Glomerular visceral epithelial cell (primary cell): ENCODE measurements at regions not wholly inside any gene's neighbourhood (a gene's known extent, or its start where the extent isn't known, plus 50 kb on each side); places are given as distances from the start of the nearest gene placed in this dataset.
"Not testable (repeated sequence)": the region's sequence is repeated elsewhere in the genome, so short reads cannot be mapped to it uniquely, and the experiment has no call there.

ENCODE experiments used
- DNase-seq: peaks from one replicate; pipeline ENCODE4 v3.0.0-alpha.2; 2016; ENCODE audit errors: extremely low spot score

DNA sequence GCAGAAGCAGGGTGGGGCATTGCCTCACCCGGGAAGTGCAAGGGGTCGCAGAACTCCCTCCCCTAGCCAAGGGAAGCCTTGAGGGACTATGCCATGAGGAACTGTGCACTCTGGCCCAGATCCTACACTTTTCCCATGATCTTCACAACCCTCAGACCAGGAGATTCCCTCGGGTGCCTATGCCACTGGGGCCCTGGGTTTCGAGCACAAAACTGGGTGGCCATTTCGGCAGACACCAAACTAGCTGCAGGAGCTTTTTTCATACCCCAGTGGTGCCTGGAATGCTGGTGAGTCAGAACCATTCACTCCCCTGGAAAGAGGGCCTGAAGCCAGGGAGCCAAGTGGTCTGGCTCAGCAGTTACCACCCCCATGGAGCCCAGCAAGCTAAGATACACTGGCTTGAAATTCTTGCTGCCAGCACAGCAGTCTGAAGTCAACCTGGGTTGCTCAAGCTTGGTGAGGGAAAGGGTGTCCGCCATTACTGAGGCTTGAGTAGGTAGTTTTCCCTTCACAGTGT lies 573.7 kb upstream of the ANO3 start:
- peak; percentile 47 for DNase-seq

DNA sequence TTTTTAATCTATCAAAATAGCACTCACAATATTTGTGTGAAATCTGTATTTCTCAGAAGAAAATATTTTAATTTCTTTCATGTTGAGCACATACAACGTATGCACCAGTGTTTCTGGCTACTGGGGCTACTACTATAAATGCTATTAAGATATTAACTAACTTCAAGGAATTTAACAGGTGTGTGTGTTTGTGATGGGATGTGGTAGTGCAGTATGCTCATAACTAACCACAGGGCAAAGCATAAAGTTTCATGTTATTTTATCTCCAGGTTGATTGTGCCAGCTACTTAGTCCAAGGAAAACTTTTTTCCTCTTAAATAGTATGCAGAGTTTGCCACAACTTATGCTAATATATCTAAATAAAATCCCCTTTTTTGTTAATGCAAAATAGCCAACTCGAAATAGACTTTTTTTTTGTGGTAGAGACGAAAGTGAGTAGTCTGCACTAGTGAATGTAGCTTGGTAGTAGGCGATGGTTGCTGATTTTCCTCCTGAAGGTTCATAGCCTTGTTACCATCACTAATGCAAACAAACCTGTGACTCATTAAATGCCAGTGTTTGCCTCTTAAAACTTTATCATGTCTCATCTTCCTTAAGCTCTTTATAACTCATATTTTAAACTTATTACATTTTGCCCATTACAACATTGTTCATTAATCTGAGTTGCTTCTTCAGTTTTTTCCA lies 565.5 kb upstream of the ANO3 start:
- DNase-seq, result no peak

DNA sequence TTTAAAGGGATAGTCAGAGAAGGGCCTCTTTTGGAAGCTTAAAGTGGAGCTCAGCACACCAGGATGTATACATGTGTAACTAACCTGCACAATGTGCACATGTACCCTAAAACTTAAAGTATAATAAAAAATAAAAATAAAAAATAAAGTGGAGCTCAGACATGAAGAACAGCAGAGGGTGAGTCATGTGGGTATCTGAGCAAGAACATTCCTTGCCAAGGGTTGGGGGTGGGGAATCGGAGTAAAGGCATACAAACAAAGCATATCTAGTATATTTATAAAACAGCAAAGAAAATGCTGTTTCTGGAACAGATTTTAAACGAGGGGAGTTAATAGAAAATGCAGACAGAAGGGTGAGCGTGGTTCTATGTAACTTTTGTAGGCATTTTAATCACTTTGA lies 562.6 kb upstream of the ANO3 start:
- peak; percentile 3 for DNase-seq

DNA sequence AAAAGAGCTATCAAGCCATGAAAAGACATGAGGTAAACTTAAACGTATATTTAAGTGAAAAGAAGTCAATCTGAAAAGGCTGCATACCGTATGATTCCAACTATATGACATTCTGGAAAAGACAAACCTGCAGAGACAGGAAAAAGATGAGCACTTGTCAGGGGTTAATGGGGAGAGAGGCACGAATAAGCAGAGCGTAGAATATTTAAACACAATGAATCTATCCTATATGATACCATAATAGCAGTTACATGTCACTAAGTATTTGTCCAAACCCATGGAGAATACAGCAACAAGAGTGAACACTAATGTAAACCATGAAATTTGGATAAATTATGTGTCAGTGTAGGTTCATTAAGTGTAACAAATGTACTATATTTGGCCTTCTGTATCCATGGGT lies 560.3 kb upstream of the ANO3 start:
- no peak for DNase-seq

DNA sequence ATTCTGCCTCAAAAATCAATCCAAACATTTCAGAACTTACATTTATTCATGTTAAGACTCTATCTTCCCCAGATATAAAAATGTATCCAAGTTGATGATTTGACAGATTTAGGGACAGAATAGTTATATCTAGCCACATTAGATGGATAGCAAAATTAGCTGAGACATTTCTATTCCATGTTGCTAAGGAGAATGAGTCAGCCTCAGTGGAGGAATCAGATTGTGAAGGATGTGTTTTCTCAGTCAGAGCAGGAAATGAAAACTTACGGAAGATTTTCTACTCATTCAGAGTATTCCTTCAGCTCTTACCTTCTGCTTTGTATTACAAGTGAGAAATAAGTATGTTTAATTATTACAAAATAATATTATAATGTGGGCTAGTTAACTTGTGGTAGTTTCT lies 556.3 kb upstream of the ANO3 start:
- no peak for DNase-seq

DNA sequence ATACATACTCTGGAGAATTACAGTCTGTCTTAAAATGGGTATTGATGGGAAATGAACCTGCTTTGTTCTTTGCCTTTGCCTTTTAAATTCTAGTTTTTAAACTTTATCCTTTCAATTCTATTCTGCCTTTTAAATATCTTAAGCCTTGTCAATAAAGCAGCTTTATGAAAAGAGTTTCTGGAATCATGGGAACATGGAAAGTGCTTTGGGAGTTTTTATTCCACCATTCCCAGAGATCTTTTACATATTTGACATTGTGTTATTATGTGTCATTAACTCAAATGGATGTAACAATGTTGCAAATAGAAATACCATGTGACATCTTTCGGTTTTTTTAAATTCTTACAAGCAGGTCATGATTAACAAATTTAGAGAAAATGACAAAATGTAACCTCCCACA lies 555.7 kb upstream of the ANO3 start:
- no peak for DNase-seq

DNA sequence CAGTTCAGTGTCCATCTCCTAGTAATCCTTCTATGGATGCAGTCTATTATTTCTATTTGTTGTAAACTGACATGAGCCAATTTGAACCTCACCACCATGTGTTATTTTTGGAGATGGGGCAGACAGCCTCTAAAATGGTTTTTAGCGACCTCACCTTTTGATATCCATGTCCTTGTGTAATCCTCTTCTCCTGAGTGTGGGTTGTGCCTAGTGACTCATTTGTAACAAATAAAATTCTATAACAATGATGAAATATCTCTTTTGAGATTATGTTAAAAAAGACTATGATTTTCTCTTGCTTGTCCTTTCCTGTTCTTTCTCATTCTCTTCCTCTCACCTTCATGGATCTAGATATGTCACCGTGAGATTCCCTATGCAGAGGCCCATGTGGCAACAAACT lies 554.6 kb upstream of the ANO3 start:
- no peak for DNase-seq

DNA sequence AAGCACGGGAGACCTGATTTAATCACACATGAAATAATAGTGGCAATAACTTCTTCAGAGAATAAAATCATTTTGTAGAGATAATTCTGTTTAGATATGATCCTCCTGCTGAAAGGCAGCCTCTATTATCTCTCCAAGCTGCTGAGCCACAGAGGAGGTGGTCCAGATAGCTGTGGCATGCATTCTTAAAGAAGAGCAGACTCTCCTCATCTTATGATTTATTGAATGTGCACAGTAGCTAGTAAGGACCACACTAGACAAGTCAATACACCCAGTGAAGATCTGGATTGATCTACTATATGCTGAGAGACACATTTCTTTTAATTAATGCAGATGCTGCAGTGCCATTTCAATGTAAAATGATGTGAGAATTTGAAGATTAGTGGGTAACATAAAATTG lies 552.9 kb upstream of the ANO3 start:
- DNase-seq, result no peak

DNA sequence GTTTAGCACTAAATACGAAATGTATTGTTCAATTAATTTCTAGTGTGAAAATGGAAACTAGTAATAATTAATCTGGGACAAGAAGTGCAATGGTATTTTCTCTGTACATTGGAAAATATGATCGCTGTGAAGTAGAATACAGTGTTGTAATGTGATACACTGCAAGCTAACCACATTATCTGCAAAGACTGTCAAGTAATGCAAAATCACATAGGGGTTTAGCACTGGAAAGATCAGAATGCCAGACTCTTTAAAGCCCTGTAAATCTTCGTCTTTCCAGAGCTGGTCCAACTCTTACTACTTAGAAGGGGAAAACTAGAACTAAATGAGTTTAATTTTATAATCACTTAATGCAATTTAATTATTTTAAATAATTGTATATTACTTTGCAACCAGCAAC lies 544.5 kb upstream of the ANO3 start:
- DNase-seq, result no peak

DNA sequence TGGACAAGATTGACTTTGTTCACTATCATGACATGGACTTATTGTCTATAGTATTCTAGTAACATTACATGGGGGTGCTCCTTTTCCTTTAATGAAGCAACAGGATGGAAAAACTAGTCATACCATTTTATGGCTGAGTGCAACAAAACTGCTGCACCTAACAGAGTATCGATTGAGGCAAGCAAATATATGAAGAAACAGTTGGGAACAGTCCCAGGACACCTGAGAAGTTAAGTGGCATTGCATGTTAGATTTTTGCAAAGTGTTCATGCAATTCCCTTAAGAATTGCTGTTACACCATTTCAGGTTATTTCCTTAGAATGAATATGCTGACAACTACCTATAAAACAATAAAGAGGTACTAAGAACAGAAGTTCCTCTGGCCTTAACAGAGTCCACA lies 541.5 kb upstream of the ANO3 start:
- no peak for DNase-seq

DNA sequence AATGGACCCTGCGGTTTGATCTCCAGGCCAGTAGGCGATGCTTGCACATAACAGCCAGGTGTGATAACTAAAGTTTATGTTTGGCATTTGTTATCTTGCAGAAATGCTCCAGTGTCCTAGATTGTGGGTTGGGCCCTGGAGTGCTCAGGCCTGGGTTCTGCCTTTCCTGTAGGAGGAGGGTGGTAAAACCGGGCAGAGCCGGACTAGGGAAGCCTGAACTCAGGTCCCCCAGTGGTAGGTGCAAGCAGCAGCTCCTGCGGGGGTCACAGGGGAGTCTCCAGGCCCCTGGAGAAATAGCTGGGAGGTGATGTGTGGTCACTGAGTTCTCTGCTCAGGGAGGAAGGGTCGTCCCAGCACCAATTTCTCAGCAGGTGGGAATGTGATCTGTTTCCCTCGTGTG lies 538.3 kb upstream of the ANO3 start:
- no peak for DNase-seq

DNA sequence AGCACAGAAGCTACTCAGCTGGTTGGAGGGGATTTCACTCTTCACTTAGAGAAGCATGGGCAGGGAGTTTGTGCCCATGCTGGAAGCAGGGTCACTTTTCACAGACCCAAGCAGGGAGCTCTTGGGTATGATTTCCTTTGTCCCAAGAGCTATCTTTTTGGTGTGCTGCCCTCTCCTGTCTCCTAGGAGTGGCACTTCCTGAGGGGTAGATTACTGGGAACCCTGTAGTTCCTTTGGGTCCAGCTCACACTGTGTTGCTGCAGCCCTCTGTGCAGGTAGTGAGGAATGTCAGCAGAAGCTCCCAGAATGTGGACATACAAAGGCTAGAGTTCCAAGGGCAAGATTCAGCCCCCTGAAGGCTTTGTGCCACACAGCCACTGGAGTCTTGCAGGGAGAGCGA lies 537.1 kb upstream of the ANO3 start:
- no peak for DNase-seq

DNA sequence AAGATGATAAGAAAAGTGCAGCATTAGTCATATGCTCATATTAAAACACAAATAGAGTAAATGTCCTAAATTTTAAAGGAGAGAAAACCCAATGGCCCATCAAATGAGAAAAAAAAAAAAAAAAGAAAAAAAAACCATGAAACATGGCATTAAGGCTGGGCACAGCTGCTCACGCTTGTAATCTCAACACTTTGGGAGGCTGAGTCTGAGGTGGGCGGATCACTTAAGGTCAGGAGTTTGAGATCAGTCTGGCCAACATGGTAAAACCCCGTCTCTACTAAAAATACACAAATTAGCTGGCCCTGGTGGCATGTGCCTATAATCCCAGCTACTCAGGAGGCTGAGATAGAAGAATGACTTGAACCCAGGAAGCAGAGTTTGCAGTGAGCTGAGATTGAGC lies 515.5 kb upstream of the ANO3 start:
- DNase-seq, result no peak

DNA sequence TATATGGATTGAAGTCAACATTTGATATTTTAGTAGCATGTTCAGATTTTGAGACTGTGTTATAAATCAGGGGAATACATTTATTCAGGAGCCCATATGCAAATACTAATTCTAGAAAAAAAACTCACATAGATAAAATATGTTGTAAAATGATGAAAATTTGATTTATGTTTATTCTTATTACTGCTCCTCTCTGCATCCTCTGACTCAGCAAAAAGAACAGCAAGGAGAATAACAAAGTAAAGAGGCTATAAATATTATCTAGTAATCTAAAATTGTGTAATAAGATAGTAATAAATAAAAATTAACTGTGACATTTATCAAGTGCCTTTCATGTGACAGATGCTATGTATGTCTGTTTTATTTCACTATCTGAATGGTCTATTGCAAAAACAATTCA lies 507.2 kb upstream of the ANO3 start:
- no peak for DNase-seq

DNA sequence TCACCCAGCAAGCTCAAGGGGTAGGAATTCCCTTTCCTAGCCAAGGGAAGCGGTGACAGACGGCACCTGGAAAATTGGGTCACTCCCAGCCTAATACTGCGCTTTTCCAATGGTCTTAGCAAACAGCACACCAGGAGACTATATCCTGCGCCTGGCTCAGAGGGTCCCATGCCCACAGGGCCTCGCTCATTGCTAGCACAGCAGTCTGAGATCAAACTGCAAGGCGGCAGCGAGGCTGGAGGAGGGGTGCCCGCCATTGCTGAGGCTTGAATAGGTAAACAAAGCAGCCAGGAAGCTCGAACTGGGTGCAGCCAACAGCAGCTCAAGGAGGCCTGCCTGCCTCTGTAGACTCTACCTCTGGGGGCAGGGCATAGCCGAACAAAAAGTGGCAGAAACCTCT lies 500.4 kb upstream of the ANO3 start:
- not testable (repeated sequence) for DNase-seq

DNA sequence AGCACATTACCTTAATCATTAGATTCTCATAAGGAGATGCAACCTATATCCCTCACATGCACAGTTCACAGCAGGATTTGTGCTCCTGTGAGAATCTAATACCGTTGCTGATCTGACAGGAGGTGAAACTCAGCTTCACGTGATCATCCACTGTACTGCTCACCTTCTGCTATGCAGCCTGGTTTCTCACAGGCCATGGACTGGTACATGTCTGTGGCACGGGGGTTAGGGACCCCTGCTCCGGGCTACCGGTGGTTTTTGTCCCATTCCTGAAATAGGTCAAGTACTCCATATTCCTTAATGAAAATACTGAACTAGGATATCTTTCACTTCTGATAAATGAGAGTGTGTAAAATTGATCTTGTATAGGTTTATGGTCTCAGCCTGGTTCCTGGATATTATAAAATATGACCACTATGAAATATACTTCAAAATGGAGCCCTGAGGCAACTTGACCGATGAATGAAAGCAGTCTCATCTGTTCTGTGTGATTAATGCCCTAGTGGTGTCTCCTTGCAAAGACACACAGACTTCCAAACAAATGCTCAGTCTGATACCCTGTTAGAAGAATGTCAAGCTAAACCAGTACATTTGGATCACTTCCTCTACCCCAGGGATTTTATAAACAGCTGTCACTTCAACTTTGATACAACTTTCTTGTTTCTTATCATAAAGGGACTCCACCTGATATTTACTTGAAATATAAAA lies 492.9 kb upstream of the ANO3 start:
- no peak for DNase-seq

DNA sequence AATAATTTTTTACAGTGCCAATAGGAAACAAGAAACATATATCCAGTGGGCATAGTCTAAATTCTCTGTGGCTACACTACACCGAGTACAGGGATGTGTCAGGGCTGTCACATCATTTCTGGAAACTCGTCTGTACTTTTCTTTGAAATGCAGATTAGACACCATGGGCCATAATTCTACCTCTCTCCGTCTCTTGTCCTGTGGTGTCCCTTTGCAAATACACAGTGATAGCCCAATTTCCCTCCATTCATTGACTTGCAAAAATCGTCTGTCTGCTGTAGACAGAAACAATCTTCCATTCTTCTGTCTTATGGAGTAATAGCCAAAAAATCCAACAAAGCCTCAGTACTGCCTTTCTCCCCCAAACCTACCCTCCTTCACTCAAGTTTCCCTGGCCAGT lies 487.1 kb upstream of the ANO3 start:
- DNase-seq, result no peak

DNA sequence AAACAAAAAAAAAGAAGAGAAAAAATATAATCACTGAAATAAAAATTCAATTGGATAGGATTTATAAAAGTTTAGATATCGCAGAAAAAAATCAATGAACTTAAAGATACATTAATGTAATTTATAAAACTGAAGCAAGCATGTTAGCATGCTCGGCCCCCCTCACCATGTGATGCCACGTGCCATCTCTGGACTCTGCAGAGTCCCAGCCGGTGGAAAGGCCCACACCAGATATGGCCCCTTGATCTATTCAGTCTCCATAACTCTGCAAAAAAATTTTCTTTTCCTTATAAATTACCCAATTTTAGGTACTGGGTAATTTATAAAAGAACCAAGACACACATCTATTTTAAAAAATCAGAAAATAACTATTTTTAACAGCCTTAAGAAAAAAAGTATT lies 476.0 kb upstream of the ANO3 start:
- no peak for DNase-seq

DNA sequence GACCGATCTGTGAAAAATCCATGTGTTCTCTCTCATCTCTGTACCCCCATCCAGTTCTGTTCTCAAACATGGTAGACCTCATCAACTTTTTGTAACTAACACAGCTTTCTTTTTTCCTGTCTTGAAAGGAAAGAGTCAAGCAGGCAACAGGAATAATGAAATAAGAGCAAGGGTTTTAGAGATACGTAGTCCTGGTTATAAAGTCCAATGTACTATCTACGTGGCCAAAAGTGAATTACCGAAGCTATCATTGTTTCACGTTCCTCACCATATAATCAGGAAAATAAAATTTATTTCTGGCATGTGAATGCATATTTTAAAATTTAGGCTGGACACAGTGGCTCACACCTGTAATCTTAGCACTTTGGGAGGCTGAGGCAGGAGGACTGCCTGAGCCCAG lies 472.2 kb upstream of the ANO3 start:
- no peak for DNase-seq

DNA sequence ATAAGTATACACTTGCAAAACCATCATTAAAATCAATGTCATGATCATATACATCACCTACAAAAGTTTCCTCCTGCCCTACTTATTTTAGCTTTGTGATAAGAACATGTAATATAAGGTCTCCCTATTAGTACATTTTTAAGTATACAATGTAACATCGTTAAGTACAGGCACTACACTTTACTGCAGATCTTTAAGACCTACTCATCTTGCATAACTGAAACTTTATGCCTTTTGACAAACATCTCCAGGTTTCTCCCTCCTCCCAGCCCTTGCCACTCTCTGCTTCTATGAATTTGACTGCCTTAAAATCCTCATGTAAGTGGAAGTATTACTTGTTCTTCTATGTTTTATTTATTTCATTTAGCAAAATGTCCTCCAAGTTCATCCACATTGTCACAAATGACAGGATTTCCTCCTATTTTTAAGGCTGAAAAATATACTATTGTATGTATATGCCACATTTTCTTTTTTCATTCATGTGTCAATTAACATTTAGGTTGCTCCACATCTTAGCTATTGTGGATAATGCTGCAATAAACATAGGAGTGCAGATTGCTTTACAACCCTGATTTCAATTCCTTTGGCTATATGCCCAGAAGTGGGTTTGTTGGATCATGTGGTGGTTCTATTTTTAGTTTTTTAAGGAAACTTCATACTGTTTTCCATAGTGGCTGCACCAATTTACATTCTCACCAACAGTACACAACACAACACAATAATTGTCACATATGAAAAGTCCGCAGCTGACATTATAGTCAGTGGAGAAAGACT lies 471.1 kb upstream of the ANO3 start:
- DNase-seq, result peak; percentile 2

DNA sequence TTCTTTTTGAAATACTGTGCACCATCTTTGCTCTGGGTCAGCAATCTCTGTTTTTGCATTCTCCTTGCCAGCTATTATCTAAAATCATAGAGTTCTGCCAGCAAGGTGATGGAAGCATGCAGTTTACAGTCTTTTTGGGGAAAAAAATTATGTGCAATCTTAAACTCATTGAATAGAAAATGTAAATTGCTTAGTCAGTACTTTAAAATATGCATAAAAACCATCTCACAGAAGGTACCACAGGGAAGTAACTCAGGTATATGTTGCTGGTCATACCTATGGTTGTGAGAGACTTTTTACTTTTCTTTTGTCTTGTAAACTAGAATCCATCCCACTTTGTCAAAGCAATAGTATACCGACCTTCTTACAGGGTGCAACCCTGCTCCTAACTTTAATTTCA lies 469.8 kb upstream of the ANO3 start:
- DNase-seq, result no peak

DNA sequence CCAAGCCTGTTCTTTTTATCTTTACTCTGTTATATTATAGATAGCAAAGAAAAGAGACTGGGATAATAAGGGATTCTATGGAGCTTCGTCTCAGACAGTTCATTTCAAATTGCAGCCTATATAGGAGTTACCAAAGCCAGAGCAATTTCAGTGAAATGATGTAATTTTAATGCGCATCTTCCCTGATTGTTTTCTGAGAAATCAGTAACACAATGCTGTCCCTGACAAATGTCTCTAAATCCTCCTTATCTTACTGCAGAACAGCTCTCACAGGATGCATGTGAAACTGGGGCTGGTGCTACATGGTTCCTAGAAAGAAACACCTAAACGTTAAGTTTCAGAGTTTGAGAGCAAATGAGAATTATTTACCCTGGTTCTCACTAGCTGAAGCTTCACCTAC lies 467.9 kb upstream of the ANO3 start:
- DNase-seq, result no peak

DNA sequence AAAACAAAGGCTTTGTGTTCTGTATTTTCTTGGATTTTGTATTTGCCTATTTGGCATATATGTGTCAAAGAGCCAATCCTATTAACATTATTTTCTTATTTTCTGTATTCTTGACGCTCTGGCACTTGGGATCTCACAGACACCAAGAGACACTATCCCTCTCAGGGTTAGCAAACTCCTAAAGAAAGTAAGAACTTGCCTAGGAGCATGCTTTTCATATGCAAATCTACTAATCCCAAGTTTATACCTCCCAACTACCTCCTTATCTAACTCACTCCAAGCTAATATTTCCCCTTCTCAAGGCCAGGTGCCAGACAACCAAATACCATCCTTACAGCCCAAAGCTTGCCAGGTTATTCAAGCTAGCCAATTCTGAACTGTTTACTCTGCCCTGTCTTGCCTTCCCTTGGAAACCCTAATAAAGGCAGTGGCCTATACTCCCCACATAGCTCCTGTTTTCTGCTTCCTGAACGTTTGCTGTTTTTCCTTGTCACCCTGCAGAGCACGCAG lies 455.4 kb upstream of the ANO3 start:
- DNase-seq, result no peak
